22Rv1 (cell line): ENCODE measurements at regions not wholly inside any gene's neighbourhood (a gene's known extent, or its start where the extent isn't known, plus 50 kb on each side); places are given as distances from the start of the nearest gene placed in this dataset.
A peak's percentile ranks its signal among the peaks of the same experiment; 100 is the strongest.

Experiments
- H3K27ac ChIP-seq: fragments of 450-650 bp; 2 replicates; pipeline ENCODE4 v1.5.1; 2017
- CTCF ChIP-seq: fragments of 450-650 bp; IDR thresholded peaks from 2 replicates; pipeline ENCODE4 v1.5.1; 2017; ENCODE audit warnings: mild to moderate bottlenecking
- ZFX ChIP-seq: fragments of 450-650 bp; IDR thresholded peaks from 2 replicates; pipeline ENCODE4 v1.6.1; 2017; ENCODE audit warnings: antibody characterized with exemption, borderline replicate concordance

- TF ChIP-seq CTCF = no peak
- TF ChIP-seq ZFX = no peak
Observed at GRCh38 chr3:182259579-182259978, 533.7 kb upstream of the ATP11B start.

GRCh38 chr3:182261041-182261440 is 532.3 kb upstream of the ATP11B start:
- H3K27ac ChIP-seq = no peak overlapping the region
- TF ChIP-seq CTCF = no peak

More at GRCh38 chr3:182259579-182259978, 533.7 kb upstream of the ATP11B start:
- no peak overlapping the region for H3K27ac ChIP-seq

GRCh38 chr3:182268711-182269110 is 524.6 kb upstream of the ATP11B start:
- TF ChIP-seq ZFX = no peak
- no peak for TF ChIP-seq CTCF
- no peak overlapping the region for H3K27ac ChIP-seq

- no peak overlapping the region for H3K27ac ChIP-seq
- no peak for TF ChIP-seq ZFX
Observed at GRCh38 chr3:182276512-182276911, 516.8 kb upstream of the ATP11B start.

- TF ChIP-seq CTCF (no peak), ZFX (no peak)
- H3K27ac ChIP-seq = peak overlapping the region; percentile 71
Observed at GRCh38 chr3:182284793-182285192, 508.5 kb upstream of the ATP11B start.

- no peak overlapping the region for H3K27ac ChIP-seq
- TF ChIP-seq ZFX = no peak
- no peak for TF ChIP-seq CTCF
Observed at GRCh38 chr3:182292591-182292990, 500.7 kb upstream of the ATP11B start.

- H3K27ac ChIP-seq = no peak overlapping the region
- TF ChIP-seq ZFX (no peak), CTCF (no peak)
Observed at GRCh38 chr3:182294256-182294655, 499.0 kb upstream of the ATP11B start.

GRCh38 chr3:182294696-182295095 is 498.6 kb upstream of the ATP11B start:
- TF ChIP-seq ZFX = no peak
- TF ChIP-seq CTCF = no peak
- no peak overlapping the region for H3K27ac ChIP-seq
